ENCODE measurements at regions not wholly inside any gene's neighbourhood (a gene's known extent, or its start where the extent isn't known, plus 50 kb on each side); places are given as distances from the start of the nearest gene placed in this dataset.

DNA sequence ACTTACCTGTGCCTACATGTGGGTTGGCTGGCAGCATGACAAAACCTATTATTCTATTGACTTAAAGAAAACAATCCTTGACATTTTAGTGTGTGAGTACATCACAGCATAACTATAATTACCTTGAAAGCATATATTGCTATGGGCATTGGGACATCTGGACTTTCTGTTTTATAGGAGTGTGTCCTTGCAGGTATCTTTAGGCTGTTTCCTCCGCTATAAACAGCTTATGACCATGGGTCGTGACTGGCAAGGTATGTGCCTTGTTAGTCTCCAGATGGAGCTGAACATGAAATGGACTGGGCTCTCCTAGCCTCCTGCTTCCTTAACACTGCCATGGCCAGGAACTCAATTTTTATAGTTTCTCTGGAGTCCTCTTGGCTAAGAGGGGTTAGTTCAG lies 317.4 kb upstream of the COBL start:
- H3K4me1 Mint-ChIP-seq (ENCODE audit: low read depth), result no peaks in the 10 kb centered on the region
- DNase-seq (ENCODE audit: low spot score), result no peak
- no peak for TF ChIP-seq CTCF (IDR thresholded peaks at IDR 0.05)
- no peaks in the 10 kb centered on the region for H3K36me3 Mint-ChIP-seq (ENCODE audit: low read depth)
- H3K27me3 Mint-ChIP-seq (ENCODE audit: low read depth), result no peaks in the 10 kb centered on the region
- H3K4me3 Mint-ChIP-seq (ENCODE audit: unreplicated experiment), result no peak overlapping the region
- no peak overlapping the region for H3K27ac Mint-ChIP-seq (ENCODE audit: unreplicated experiment)
- H3K9me3 Mint-ChIP-seq (ENCODE audit: low read depth), result peaks cover 20% of the 10 kb centered on the region

DNA sequence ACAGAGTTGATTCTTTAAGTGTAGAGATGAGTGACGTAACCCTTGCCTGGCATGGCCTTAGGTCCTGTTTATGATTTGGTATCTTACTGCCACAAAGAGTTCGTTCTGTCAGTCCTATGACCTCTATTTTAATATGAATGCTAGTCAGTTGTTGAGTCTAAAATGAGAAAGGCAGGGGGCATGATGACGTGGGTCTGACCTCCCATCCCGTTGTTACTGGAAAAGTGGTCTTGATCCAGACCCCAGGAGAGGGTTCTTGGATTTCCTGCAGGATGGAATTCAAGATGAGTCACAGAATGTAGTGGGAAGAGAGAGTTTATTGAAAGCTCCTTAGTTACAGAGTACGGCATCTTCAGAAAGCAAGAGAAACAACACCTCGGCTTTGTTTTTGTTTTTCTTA lies 317.0 kb upstream of the COBL start:
- Mint-ChIP-seq H3K9me3 (ENCODE audit: low read depth) (peaks cover 20% of the 10 kb centered on the region), H3K36me3 (ENCODE audit: low read depth) (no peaks in the 10 kb centered on the region), H3K27me3 (ENCODE audit: low read depth) (no peaks in the 10 kb centered on the region), H3K4me3 (ENCODE audit: unreplicated experiment) (no peak overlapping the region), H3K4me1 (ENCODE audit: low read depth) (no peaks in the 10 kb centered on the region), H3K27ac (ENCODE audit: unreplicated experiment) (no peak overlapping the region)
- no peak for TF ChIP-seq CTCF (IDR thresholded peaks at IDR 0.05)
- no peak for DNase-seq (ENCODE audit: low spot score)

GRCh38 chr7:51633006-51633405 lies 316.4 kb upstream of the COBL start:
- Mint-ChIP-seq H3K27me3 (ENCODE audit: low read depth) (no peaks in the 10 kb centered on the region), H3K4me1 (ENCODE audit: low read depth) (no peaks in the 10 kb centered on the region), H3K4me3 (ENCODE audit: unreplicated experiment) (no peak overlapping the region), H3K9me3 (ENCODE audit: low read depth) (peaks cover 20% of the 10 kb centered on the region), H3K36me3 (ENCODE audit: low read depth) (no peaks in the 10 kb centered on the region), H3K27ac (ENCODE audit: unreplicated experiment) (no peak overlapping the region)
- DNase-seq (ENCODE audit: low spot score), result no peak
- TF ChIP-seq CTCF (IDR thresholded peaks at IDR 0.05), result no peak

GRCh38 chr7:51630933-51631332 lies 314.3 kb upstream of the COBL start:
- Mint-ChIP-seq H3K27ac (ENCODE audit: unreplicated experiment) (no peak overlapping the region), H3K9me3 (ENCODE audit: low read depth) (peaks cover 13% of the 10 kb centered on the region)
- no peak for TF ChIP-seq CTCF (IDR thresholded peaks at IDR 0.05)

GRCh38 chr7:51629206-51629605 lies 312.6 kb upstream of the COBL start:
- TF ChIP-seq CTCF (IDR thresholded peaks at IDR 0.05), result no peak
- no peaks in the 10 kb centered on the region for H3K4me1 Mint-ChIP-seq (ENCODE audit: low read depth)

More at GRCh38 chr7:51630933-51631332, 314.3 kb upstream of the COBL start:
- Mint-ChIP-seq H3K36me3 (ENCODE audit: low read depth) (no peaks in the 10 kb centered on the region), H3K4me3 (ENCODE audit: unreplicated experiment) (no peak overlapping the region), H3K27me3 (ENCODE audit: low read depth) (no peaks in the 10 kb centered on the region), H3K4me1 (ENCODE audit: low read depth) (no peaks in the 10 kb centered on the region)
- no peak for DNase-seq (ENCODE audit: low spot score)

More at GRCh38 chr7:51629206-51629605, 312.6 kb upstream of the COBL start:
- no peaks in the 10 kb centered on the region for H3K27me3 Mint-ChIP-seq (ENCODE audit: low read depth)
- no peak for DNase-seq (ENCODE audit: low spot score)
- H3K9me3 Mint-ChIP-seq (ENCODE audit: low read depth), result peaks cover 5% of the 10 kb centered on the region
- H3K4me3 Mint-ChIP-seq (ENCODE audit: unreplicated experiment), result no peak overlapping the region
- H3K36me3 Mint-ChIP-seq (ENCODE audit: low read depth), result no peaks in the 10 kb centered on the region
- no peak overlapping the region for H3K27ac Mint-ChIP-seq (ENCODE audit: unreplicated experiment)

Measured in chondrocyte (in vitro differentiated cells).